Mesothelial cell of epicardium (in vitro differentiated cells): ENCODE measurements at regions not wholly inside any gene's neighbourhood (a gene's known extent, or its start where the extent isn't known, plus 50 kb on each side); places are given as distances from the start of the nearest gene placed in this dataset.

Source experiments
- DNase-seq, 2 experiments: peaks; one replicate each; pipeline ENCODE4 v3.0.0; 2021; ENCODE audit warnings: low spot score in 2 of 2; ENCODE audit not compliant: unreplicated experiment in 2 of 2
- H3K27ac Mint-ChIP-seq: 2 replicates; pipeline ENCODE4 v1.8.0; 2021; ENCODE audit warnings: mixed read lengths
- H3K27me3 Mint-ChIP-seq: 2 replicates; pipeline ENCODE4 v1.8.0; 2021; ENCODE audit warnings: low read depth, mixed read lengths
- H3K36me3 Mint-ChIP-seq: 2 replicates; pipeline ENCODE4 v1.8.0; 2021; ENCODE audit warnings: mixed read lengths
- H3K4me1 Mint-ChIP-seq: 2 replicates; pipeline ENCODE4 v1.8.0; 2021; ENCODE audit warnings: mixed read lengths
- H3K4me3 Mint-ChIP-seq: 2 replicates; pipeline ENCODE4 v1.8.0; 2021; ENCODE audit warnings: mild to moderate bottlenecking, moderate library complexity, mixed read lengths
- H3K9me3 Mint-ChIP-seq: 2 replicates; pipeline ENCODE4 v1.8.0; 2021; ENCODE audit warnings: mixed read lengths
- CTCF ChIP-seq: fragments of 200-600 bp; sonication (generic); IDR thresholded peaks from one replicate; pipeline ENCODE4 v1.5.0; 2021; ENCODE audit warnings: antibody characterized with exemption; ENCODE audit not compliant: unreplicated experiment

GRCh38 chr4:114280645-114281044 lies 301.2 kb upstream of the ARSJ start:
- Mint-ChIP-seq H3K4me3 (no peak overlapping the region), H3K36me3 (peaks cover 6% of the 10 kb centered on the region), H3K27me3 (no peaks in the 10 kb centered on the region), H3K9me3 (peaks cover 28% of the 10 kb centered on the region), H3K4me1 (peaks cover 4% of the 10 kb centered on the region), H3K27ac (no peak overlapping the region)
- DNase-seq = no peak
- no peak for TF ChIP-seq CTCF

GRCh38 chr4:114281164-114281960 lies 301.9 kb upstream of the ARSJ start:
- no peaks in the 10 kb centered on the region for H3K27me3 Mint-ChIP-seq
- peaks cover 6% of the 10 kb centered on the region for H3K36me3 Mint-ChIP-seq
- no peak overlapping the region for H3K4me3 Mint-ChIP-seq
- H3K27ac Mint-ChIP-seq = peak overlapping the region; percentile 60
- DNase-seq = no peak
- peaks cover 4% of the 10 kb centered on the region for H3K4me1 Mint-ChIP-seq
- peaks cover 33% of the 10 kb centered on the region for H3K9me3 Mint-ChIP-seq
- no peak for TF ChIP-seq CTCF

GRCh38 chr4:114282937-114283336 lies 303.5 kb upstream of the ARSJ start:
- DNase-seq = no peak
- Mint-ChIP-seq H3K27me3 (no peaks in the 10 kb centered on the region), H3K36me3 (peaks cover 6% of the 10 kb centered on the region), H3K4me3 (no peak overlapping the region), H3K9me3 (peaks cover 34% of the 10 kb centered on the region), H3K4me1 (peaks cover 4% of the 10 kb centered on the region), H3K27ac (no peak overlapping the region)
- TF ChIP-seq CTCF = no peak

- peaks cover 36% of the 10 kb centered on the region for H3K9me3 Mint-ChIP-seq
- DNase-seq = no peak
- peaks cover 4% of the 10 kb centered on the region for H3K4me1 Mint-ChIP-seq
- no peak overlapping the region for H3K4me3 Mint-ChIP-seq
- no peaks in the 10 kb centered on the region for H3K36me3 Mint-ChIP-seq
- no peak overlapping the region for H3K27ac Mint-ChIP-seq
- no peak for TF ChIP-seq CTCF
- no peaks in the 10 kb centered on the region for H3K27me3 Mint-ChIP-seq
Observed at GRCh38 chr4:114284629-114285028, 305.2 kb upstream of the ARSJ start.

DNA sequence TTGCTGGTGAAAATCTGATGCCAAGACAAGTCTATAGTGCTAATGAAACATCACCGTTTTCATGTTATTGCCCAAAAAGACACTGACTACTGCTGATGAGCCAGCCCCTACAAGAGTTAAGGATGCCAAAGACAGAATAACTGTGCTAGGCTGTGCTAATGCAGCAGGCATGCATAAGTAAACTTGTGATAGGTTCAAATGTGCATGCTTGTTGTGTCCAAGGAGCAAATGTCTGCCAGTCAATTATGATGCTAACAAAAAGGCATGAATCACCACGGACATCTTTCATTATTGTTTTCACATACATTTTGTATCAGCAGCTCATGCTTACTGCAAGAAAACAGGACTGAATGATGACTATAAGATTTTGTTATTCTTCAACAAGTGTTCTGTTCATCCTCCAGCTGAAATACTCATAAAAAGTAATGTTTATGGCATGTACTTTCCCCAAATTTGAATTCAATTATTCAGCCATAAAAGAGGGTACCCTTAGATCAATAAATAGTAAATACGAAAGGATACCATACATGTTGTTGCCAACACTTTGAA lies 306.9 kb upstream of the ARSJ start:
- Mint-ChIP-seq H3K27me3 (no peaks in the 10 kb centered on the region), H3K4me1 (peaks cover 1% of the 10 kb centered on the region), H3K27ac (no peak overlapping the region), H3K36me3 (no peaks in the 10 kb centered on the region), H3K9me3 (peaks cover 41% of the 10 kb centered on the region), H3K4me3 (no peak overlapping the region)
- DNase-seq = no peak
- no peak for TF ChIP-seq CTCF
